Endodermal cell (in vitro differentiated cells): ENCODE measurements at regions not wholly inside any gene's neighbourhood (a gene's known extent, or its start where the extent isn't known, plus 50 kb on each side); places are given as distances from the start of the nearest gene placed in this dataset.
A peak's percentile ranks its signal among the peaks of the same experiment; 100 is the strongest.

Source experiments
- DNase-seq: peaks from one replicate; pipeline ENCODE4 v3.0.0-alpha.2; 2017
- H3K27ac ChIP-seq: 2 replicates; pipeline ENCODE4 v1.5.1; 2013; ENCODE audit warnings: mild to moderate bottlenecking, low read depth, low read length, moderate library complexity
- H3K27me3 ChIP-seq: 2 replicates; pipeline ENCODE4 v1.6.1; 2013; ENCODE audit warnings: mild to moderate bottlenecking, low read length, moderate library complexity; ENCODE audit not compliant: insufficient read depth, control insufficient read depth, poor library complexity, severe bottlenecking
- H3K36me3 ChIP-seq: 2 replicates; pipeline ENCODE4 v1.7.0; 2013; ENCODE audit warnings: mild to moderate bottlenecking, low read length, moderate library complexity; ENCODE audit not compliant: control insufficient read depth, insufficient read depth
- H3K4me1 ChIP-seq: one replicate; pipeline ENCODE4 v1.7.0; 2013; ENCODE audit warnings: low read length; ENCODE audit not compliant: control insufficient read depth, insufficient read depth
- H3K4me3 ChIP-seq: 2 replicates; pipeline ENCODE4 v1.5.1; 2013; ENCODE audit warnings: mild to moderate bottlenecking, low read length, moderate library complexity
- H3K9ac ChIP-seq: 2 replicates; pipeline ENCODE4 v1.6.1; 2013; ENCODE audit warnings: mild to moderate bottlenecking, low read length, moderate library complexity; ENCODE audit not compliant: poor library complexity, severe bottlenecking; ENCODE audit errors: extremely low read depth
- H3K9me3 ChIP-seq: 2 replicates; pipeline ENCODE4 v1.6.1; 2013; ENCODE audit warnings: mild to moderate bottlenecking, low read length, moderate library complexity; ENCODE audit not compliant: control insufficient read depth
- H3K27ac Mint-ChIP-seq: 2 replicates; pipeline ENCODE4 v1.8.0; 2020; ENCODE audit warnings: mixed read lengths
- H3K27me3 Mint-ChIP-seq: 2 replicates; pipeline ENCODE4 v1.8.0; 2021; ENCODE audit warnings: mild to moderate bottlenecking, mixed read lengths; ENCODE audit not compliant: insufficient read depth
- H3K36me3 Mint-ChIP-seq: 2 replicates; pipeline ENCODE4 v1.8.0; 2020; ENCODE audit warnings: low read depth, mixed read lengths
- H3K4me1 Mint-ChIP-seq: 2 replicates; pipeline ENCODE4 v1.8.0; 2020; ENCODE audit warnings: mixed read lengths
- H3K4me3 Mint-ChIP-seq: 2 replicates; pipeline ENCODE4 v1.8.0; 2020; ENCODE audit warnings: mild to moderate bottlenecking, moderate library complexity, mixed read lengths
- H3K9me3 Mint-ChIP-seq: 2 replicates; pipeline ENCODE4 v1.8.0; 2020; ENCODE audit warnings: mild to moderate bottlenecking, mixed read lengths
- CTCF ChIP-seq: fragments of 200-600 bp; sonication (generic); conservative IDR thresholded peaks from 2 replicates; pipeline ENCODE4 v1.5.0; 2021; ENCODE audit warnings: antibody characterized with exemption, mild to moderate bottlenecking
- WGBS, 2 experiments: methylation state at CpG; one replicate each; pipeline versions ENCODE4 v1.1.5 to v1.1.7; 2013; ENCODE audit warnings: missing lambda C conversion rate in 2 of 2, mixed read lengths in 1 of 2; ENCODE audit not compliant: insufficient coverage in 1 of 2, insufficient read length in 1 of 2; 5-methylcytosine and 5-hydroxymethylcytosine counted together

GRCh38 chr10:130954326-130954905 lies 357.1 kb downstream of the TCERG1L start:
- Mint-ChIP-seq H3K9me3 (no peaks in the 10 kb centered on the region), H3K4me3 (no peak overlapping the region), H3K36me3 (no peaks in the 10 kb centered on the region), H3K4me1 (no peaks in the 10 kb centered on the region), H3K27ac (no peak overlapping the region), H3K27me3 (no peaks in the 10 kb centered on the region)
- H3K27ac ChIP-seq = no peak overlapping the region
- no peaks in the 10 kb centered on the region for H3K27me3 ChIP-seq
- peak; percentile 33 for DNase-seq
- H3K4me1 ChIP-seq = no peaks in the 10 kb centered on the region
- WGBS, 2 experiments = 80 to 86% methylated on average over 6 to 8 of the region's 8 CpGs
- H3K36me3 ChIP-seq = no peaks in the 10 kb centered on the region
- no peak overlapping the region for H3K9ac ChIP-seq
- TF ChIP-seq CTCF = no peak
- H3K9me3 ChIP-seq = no peaks in the 10 kb centered on the region
- no peak overlapping the region for H3K4me3 ChIP-seq

GRCh38 chr10:130956251-130956650 lies 355.3 kb downstream of the TCERG1L start:
- Histone ChIP-seq H3K27ac (no peak overlapping the region), H3K9me3 (no peaks in the 10 kb centered on the region), H3K27me3 (no peaks in the 10 kb centered on the region), H3K36me3 (no peaks in the 10 kb centered on the region), H3K9ac (no peak overlapping the region), H3K4me3 (no peak overlapping the region), H3K4me1 (no peaks in the 10 kb centered on the region)
- Mint-ChIP-seq H3K4me1 (no peaks in the 10 kb centered on the region), H3K27ac (no peak overlapping the region), H3K9me3 (no peaks in the 10 kb centered on the region), H3K4me3 (no peak overlapping the region), H3K27me3 (no peaks in the 10 kb centered on the region), H3K36me3 (no peaks in the 10 kb centered on the region)
- no peak for TF ChIP-seq CTCF
- WGBS, 2 experiments = 84 to 94% methylated on average over 6 to 8 of the region's 8 CpGs
- DNase-seq = peak; percentile 42

- H3K9me3 Mint-ChIP-seq = no peaks in the 10 kb centered on the region
- Histone ChIP-seq H3K36me3 (no peaks in the 10 kb centered on the region), H3K9me3 (no peaks in the 10 kb centered on the region), H3K4me1 (no peaks in the 10 kb centered on the region), H3K27me3 (no peaks in the 10 kb centered on the region), H3K9ac (no peak overlapping the region), H3K27ac (no peak overlapping the region), H3K4me3 (no peak overlapping the region)
- H3K27ac Mint-ChIP-seq = no peak overlapping the region
- DNase-seq = peak; percentile 14
- H3K36me3 Mint-ChIP-seq = no peaks in the 10 kb centered on the region
- TF ChIP-seq CTCF = no peak
- H3K4me1 Mint-ChIP-seq = no peaks in the 10 kb centered on the region
- no peaks in the 10 kb centered on the region for H3K27me3 Mint-ChIP-seq
- H3K4me3 Mint-ChIP-seq = no peak overlapping the region
- 91 to 100% methylated on average over 3 to 5 of the region's 5 CpGs for WGBS, 2 experiments
These were observed 354.1 kb downstream of the TCERG1L start for GRCh38 chr10:130957423-130957822.
